Skeletal muscle satellite cell (primary cell): ENCODE measurements at regions not wholly inside any gene's neighbourhood (a gene's known extent, or its start where the extent isn't known, plus 50 kb on each side); places are given as distances from the start of the nearest gene placed in this dataset.

Experiments
- H3K27me3 ChIP-seq: 2 replicates; pipeline ENCODE4 v1.7.0; 2013; ENCODE audit warnings: low read length; ENCODE audit not compliant: control insufficient read depth, insufficient read depth
- H3K36me3 ChIP-seq: 2 replicates; pipeline ENCODE4 v1.7.0; 2013; ENCODE audit warnings: mild to moderate bottlenecking, control low read depth, low read length; ENCODE audit not compliant: insufficient read depth
- H3K4me1 ChIP-seq: 2 replicates; pipeline ENCODE4 v1.7.0; 2013; ENCODE audit warnings: low read length; ENCODE audit not compliant: control insufficient read depth, insufficient read depth
- H3K4me2 ChIP-seq: 2 replicates; pipeline ENCODE4 v1.7.0; 2013; ENCODE audit warnings: mild to moderate bottlenecking, low read length
- H3K4me3 ChIP-seq: 2 replicates; pipeline ENCODE4 v1.7.0; 2013; ENCODE audit warnings: low read length
- H3K9ac ChIP-seq: 2 replicates; pipeline ENCODE4 v1.7.0; 2013; ENCODE audit warnings: mild to moderate bottlenecking, low read depth, low read length, moderate library complexity
- H3K9me3 ChIP-seq: replicated peaks from 2 replicates; pipeline ENCODE4 v1.7.0; 2013; ENCODE audit warnings: mild to moderate bottlenecking, control low read depth, low read length

GRCh38 chr10:108244443-108245228, 1080.1 kb upstream of the SORCS1 start:
- peaks cover 6% of the 10 kb centered on the region for H3K9me3 ChIP-seq
- no peak overlapping the region for H3K4me3 ChIP-seq
- H3K27me3 ChIP-seq, result no peaks in the 10 kb centered on the region
- no peaks in the 10 kb centered on the region for H3K4me1 ChIP-seq
- H3K36me3 ChIP-seq, result no peaks in the 10 kb centered on the region
- H3K9ac ChIP-seq, result no peak overlapping the region
- no peak overlapping the region for H3K4me2 ChIP-seq

- H3K4me1 ChIP-seq, result no peaks in the 10 kb centered on the region
- H3K36me3 ChIP-seq, result no peaks in the 10 kb centered on the region
- no peak overlapping the region for H3K4me2 ChIP-seq
- H3K9ac ChIP-seq, result no peak overlapping the region
- H3K27me3 ChIP-seq, result no peaks in the 10 kb centered on the region
- H3K4me3 ChIP-seq, result no peak overlapping the region
- peaks cover 6% of the 10 kb centered on the region for H3K9me3 ChIP-seq
Measured at GRCh38 chr10:108241166-108241565, 1076.7 kb upstream of the SORCS1 start.

- Histone ChIP-seq H3K4me2 (no peak overlapping the region), H3K4me1 (no peaks in the 10 kb centered on the region), H3K9ac (no peak overlapping the region), H3K27me3 (no peaks in the 10 kb centered on the region), H3K4me3 (no peak overlapping the region), H3K36me3 (no peaks in the 10 kb centered on the region), H3K9me3 (no peaks in the 10 kb centered on the region)
Measured at GRCh38 chr10:108238261-108238660, 1073.8 kb upstream of the SORCS1 start.

- H3K9me3 ChIP-seq, result no peaks in the 10 kb centered on the region
- H3K4me3 ChIP-seq, result no peak overlapping the region
- H3K27me3 ChIP-seq, result no peaks in the 10 kb centered on the region
- no peak overlapping the region for H3K4me2 ChIP-seq
- no peak overlapping the region for H3K9ac ChIP-seq
- no peaks in the 10 kb centered on the region for H3K4me1 ChIP-seq
- H3K36me3 ChIP-seq, result no peaks in the 10 kb centered on the region
Measured at GRCh38 chr10:108230478-108231170, 1066.1 kb upstream of the SORCS1 start.

GRCh38 chr10:108208732-108209131, 1044.2 kb upstream of the SORCS1 start:
- Histone ChIP-seq H3K36me3 (no peaks in the 10 kb centered on the region), H3K4me3 (no peak overlapping the region), H3K9ac (no peak overlapping the region), H3K4me2 (no peak overlapping the region), H3K27me3 (no peaks in the 10 kb centered on the region), H3K9me3 (no peaks in the 10 kb centered on the region), H3K4me1 (no peaks in the 10 kb centered on the region)

- H3K27me3 ChIP-seq, result no peaks in the 10 kb centered on the region
- no peak overlapping the region for H3K4me2 ChIP-seq
- H3K9me3 ChIP-seq, result no peaks in the 10 kb centered on the region
- H3K4me3 ChIP-seq, result no peak overlapping the region
- H3K4me1 ChIP-seq, result no peaks in the 10 kb centered on the region
- H3K36me3 ChIP-seq, result no peaks in the 10 kb centered on the region
- no peak overlapping the region for H3K9ac ChIP-seq
Measured at GRCh38 chr10:108208038-108208437, 1043.5 kb upstream of the SORCS1 start.

GRCh38 chr10:108204528-108205305, 1040.2 kb upstream of the SORCS1 start:
- Histone ChIP-seq H3K9ac (no peak overlapping the region), H3K36me3 (no peaks in the 10 kb centered on the region), H3K4me2 (no peak overlapping the region), H3K4me1 (no peaks in the 10 kb centered on the region), H3K27me3 (no peaks in the 10 kb centered on the region), H3K4me3 (no peak overlapping the region), H3K9me3 (peaks cover 3% of the 10 kb centered on the region)

GRCh38 chr10:108203905-108204527, 1039.5 kb upstream of the SORCS1 start:
- H3K9ac ChIP-seq, result no peak overlapping the region
- peaks cover 3% of the 10 kb centered on the region for H3K9me3 ChIP-seq
- H3K4me1 ChIP-seq, result no peaks in the 10 kb centered on the region
- no peaks in the 10 kb centered on the region for H3K36me3 ChIP-seq
- no peak overlapping the region for H3K4me3 ChIP-seq
- H3K4me2 ChIP-seq, result no peak overlapping the region
- H3K27me3 ChIP-seq, result no peaks in the 10 kb centered on the region

- Histone ChIP-seq H3K4me1 (no peaks in the 10 kb centered on the region), H3K4me3 (no peak overlapping the region), H3K9ac (no peak overlapping the region), H3K9me3 (no peaks in the 10 kb centered on the region), H3K4me2 (no peak overlapping the region), H3K36me3 (no peaks in the 10 kb centered on the region), H3K27me3 (no peaks in the 10 kb centered on the region)
Measured at GRCh38 chr10:108187408-108188012, 1023.0 kb upstream of the SORCS1 start.

GRCh38 chr10:108184114-108184513, 1019.6 kb upstream of the SORCS1 start:
- no peak overlapping the region for H3K9ac ChIP-seq
- no peaks in the 10 kb centered on the region for H3K36me3 ChIP-seq
- no peaks in the 10 kb centered on the region for H3K27me3 ChIP-seq
- H3K4me1 ChIP-seq, result no peaks in the 10 kb centered on the region
- no peaks in the 10 kb centered on the region for H3K9me3 ChIP-seq
- no peak overlapping the region for H3K4me2 ChIP-seq
- H3K4me3 ChIP-seq, result no peak overlapping the region

GRCh38 chr10:108180878-108181277, 1016.4 kb upstream of the SORCS1 start:
- Histone ChIP-seq H3K36me3 (no peaks in the 10 kb centered on the region), H3K4me1 (no peaks in the 10 kb centered on the region), H3K9ac (no peak overlapping the region), H3K4me3 (no peak overlapping the region), H3K27me3 (no peaks in the 10 kb centered on the region), H3K4me2 (no peak overlapping the region), H3K9me3 (no peaks in the 10 kb centered on the region)
